Vagina (tissue), 2 donors: ENCODE measurements at regions not wholly inside any gene's neighbourhood (a gene's known extent, or its start where the extent isn't known, plus 50 kb on each side); places are given as distances from the start of the nearest gene placed in this dataset.

Experiments used
- CTCF ChIP-seq, 3 experiments: fragments of 450-650 bp in 2 of 3; fragments of 200-600 bp in 1 of 3; sonication (generic) in 1 of 3; IDR thresholded peaks; one replicate each; pipeline ENCODE4 v1.5.1; 2017 to 2019; ENCODE audit warnings: antibody characterized with exemption in 3 of 3, mild to moderate bottlenecking in 2 of 3, moderate library complexity in 2 of 3
- POLR2A ChIP-seq, 2 donors: fragments of 450-650 bp; IDR thresholded peaks; one replicate each; pipeline ENCODE4 v1.6.1; 2017; ENCODE audit warnings: antibody characterized with exemption in 2 of 2, mild to moderate bottlenecking in 2 of 2, moderate library complexity in 2 of 2
- POLR2AphosphoS5 ChIP-seq, 2 donors: sonication (generic); formaldehyde crosslinking; IDR thresholded peaks; one replicate each; pipeline ENCODE4 v1.9.0; 2017; ENCODE audit warnings: antibody characterized with exemption in 2 of 2, mild to moderate bottlenecking in 2 of 2, low read depth in 1 of 2; ENCODE audit not compliant: insufficient read depth in 1 of 2

- TF ChIP-seq CTCF (IDR thresholded peaks at IDR 0.05) = no peak
- no peak for TF ChIP-seq POLR2A (IDR thresholded peaks at IDR 0.05)
- TF ChIP-seq POLR2AphosphoS5 (IDR thresholded peaks at IDR 0.05; ENCODE audit: insufficient read depth in 1 of 2, low read depth in 1 of 2) = no peak
Observed at GRCh38 chr2:149716687-149717086, 129.1 kb upstream of the MMADHC start.
